ACC112 (cell line): ENCODE measurements at regions not wholly inside any gene's neighbourhood (a gene's known extent, or its start where the extent isn't known, plus 50 kb on each side); places are given as distances from the start of the nearest gene placed in this dataset.
A peak's percentile ranks its signal among the peaks of the same experiment; 100 is the strongest.

Source experiments
- H2AFZ ChIP-seq: fragments of 200-600 bp; sonication (generic); one replicate; pipeline ENCODE4 v1.6.0; 2017; ENCODE audit warnings: antibody characterized with exemption, low read length; ENCODE audit not compliant: unreplicated experiment
- H3K27ac ChIP-seq: fragments of 200-600 bp; sonication (generic); 2 replicates; pipeline ENCODE4 v1.5.1; 2014; ENCODE audit warnings: low read depth, mild to moderate bottlenecking, antibody characterized with exemption, low read length, moderate library complexity
- H3K27me3 ChIP-seq: fragments of 200-600 bp; sonication (generic); 2 replicates; pipeline ENCODE4 v1.6.1; 2014; ENCODE audit warnings: mild to moderate bottlenecking, antibody characterized with exemption, low read length, moderate library complexity, mixed read lengths; ENCODE audit not compliant: insufficient read depth
- H3K36me3 ChIP-seq: fragments of 200-600 bp; sonication (generic); 2 replicates; pipeline ENCODE4 v1.6.1; 2016; ENCODE audit warnings: mild to moderate bottlenecking, antibody characterized with exemption, low read length, moderate library complexity, mixed read lengths; ENCODE audit not compliant: insufficient read depth
- H3K4me1 ChIP-seq: fragments of 200-600 bp; sonication (generic); one replicate; pipeline ENCODE4 v1.6.1; 2016; ENCODE audit warnings: low read length, mixed read lengths; ENCODE audit not compliant: insufficient read depth, unreplicated experiment, control insufficient read depth
- H3K4me3 ChIP-seq: fragments of 200-600 bp; sonication (generic); 2 replicates; pipeline ENCODE4 v1.5.1; 2014; ENCODE audit warnings: mild to moderate bottlenecking, low read depth, low read length
- H3K79me2 ChIP-seq: fragments of 200-600 bp; sonication (generic); one replicate; pipeline ENCODE4 v1.6.0; 2016; ENCODE audit warnings: low read length; ENCODE audit not compliant: control insufficient read depth, unreplicated experiment, insufficient read depth

- H2AFZ ChIP-seq, result no peak overlapping the region
- peaks cover 41% of the 10 kb centered on the region for H3K4me1 ChIP-seq
- peaks cover 84% of the 10 kb centered on the region for H3K79me2 ChIP-seq
- peaks cover 29% of the 10 kb centered on the region for H3K36me3 ChIP-seq
- H3K27me3 ChIP-seq, result no peaks in the 10 kb centered on the region
- H3K27ac ChIP-seq, result peak overlapping the region; percentile 93
- H3K4me3 ChIP-seq, result peak overlapping the region; percentile 99
Observed at GRCh38 chrX:45771560-45772340, 571.1 kb upstream of the DIPK2B start.

- H3K36me3 ChIP-seq, result peaks cover 34% of the 10 kb centered on the region
- peaks cover 36% of the 10 kb centered on the region for H3K4me1 ChIP-seq
- no peak overlapping the region for H2AFZ ChIP-seq
- peak overlapping the region; percentile 99 for H3K4me3 ChIP-seq
- H3K27ac ChIP-seq, result peak overlapping the region; percentile 93
- peaks cover 83% of the 10 kb centered on the region for H3K79me2 ChIP-seq
- H3K27me3 ChIP-seq, result no peaks in the 10 kb centered on the region
Observed at GRCh38 chrX:45771114-45771513, 570.4 kb upstream of the DIPK2B start.

- Histone ChIP-seq H3K79me2 (peaks cover 90% of the 10 kb centered on the region), H3K4me1 (peaks cover 36% of the 10 kb centered on the region), H3K27ac (peak overlapping the region; percentile 93), H3K4me3 (peak overlapping the region; percentile 99), H3K36me3 (peaks cover 34% of the 10 kb centered on the region), H3K27me3 (no peaks in the 10 kb centered on the region), H2AFZ (no peak overlapping the region)
Observed at GRCh38 chrX:45769761-45770582, 569.3 kb upstream of the DIPK2B start.

DNA sequence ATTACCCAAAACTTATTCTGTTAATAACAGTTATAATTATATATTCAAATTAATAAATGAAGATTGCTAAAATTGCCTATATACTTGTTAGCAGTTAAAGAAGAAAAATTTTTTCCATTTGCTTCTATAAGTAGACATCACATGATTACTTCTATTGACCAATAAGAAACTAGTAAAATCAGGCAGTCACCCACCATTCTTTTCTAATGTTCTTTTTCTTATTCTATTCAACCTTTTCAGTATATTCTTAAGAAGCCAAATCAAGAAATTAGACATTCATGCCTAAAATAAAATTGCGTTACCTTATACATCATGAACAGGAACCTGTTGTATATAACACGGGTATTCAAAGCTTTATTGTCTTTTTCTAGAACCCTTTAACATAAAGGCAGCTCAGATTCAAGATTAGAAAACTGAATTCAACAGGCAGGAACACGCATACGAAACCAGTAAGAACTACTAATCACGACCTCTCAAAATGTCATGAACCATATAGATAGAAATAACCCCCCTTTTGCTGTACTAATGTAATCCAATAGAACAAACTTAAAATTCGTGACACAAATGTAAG lies 568.1 kb upstream of the DIPK2B start:
- Histone ChIP-seq H3K79me2 (peaks cover 88% of the 10 kb centered on the region), H3K27me3 (no peaks in the 10 kb centered on the region), H3K36me3 (peaks cover 36% of the 10 kb centered on the region), H3K27ac (peak overlapping the region; percentile 93), H3K4me1 (peaks cover 30% of the 10 kb centered on the region), H2AFZ (no peak overlapping the region), H3K4me3 (peak overlapping the region; percentile 99)

GRCh38 chrX:45766981-45767501 lies 566.4 kb upstream of the DIPK2B start:
- H2AFZ ChIP-seq, result no peak overlapping the region
- peaks cover 30% of the 10 kb centered on the region for H3K4me1 ChIP-seq
- peak overlapping the region; percentile 93 for H3K27ac ChIP-seq
- no peaks in the 10 kb centered on the region for H3K27me3 ChIP-seq
- peaks cover 46% of the 10 kb centered on the region for H3K36me3 ChIP-seq
- H3K4me3 ChIP-seq, result peak overlapping the region; percentile 99
- peaks cover 88% of the 10 kb centered on the region for H3K79me2 ChIP-seq

- H3K79me2 ChIP-seq, result peaks cover 86% of the 10 kb centered on the region
- H3K4me1 ChIP-seq, result peaks cover 38% of the 10 kb centered on the region
- no peak overlapping the region for H2AFZ ChIP-seq
- H3K4me3 ChIP-seq, result peak overlapping the region; percentile 99
- H3K36me3 ChIP-seq, result peaks cover 50% of the 10 kb centered on the region
- H3K27me3 ChIP-seq, result no peaks in the 10 kb centered on the region
- peak overlapping the region; percentile 93 for H3K27ac ChIP-seq
Observed at GRCh38 chrX:45765767-45766166, 565.1 kb upstream of the DIPK2B start.

GRCh38 chrX:45765281-45765680 lies 564.6 kb upstream of the DIPK2B start:
- peak overlapping the region; percentile 93 for H3K27ac ChIP-seq
- H3K36me3 ChIP-seq, result peaks cover 51% of the 10 kb centered on the region
- peaks cover 90% of the 10 kb centered on the region for H3K79me2 ChIP-seq

GRCh38 chrX:45762699-45763647 lies 562.3 kb upstream of the DIPK2B start:
- Histone ChIP-seq H3K36me3 (peaks cover 35% of the 10 kb centered on the region), H3K4me3 (peak overlapping the region; percentile 49), H2AFZ (no peak overlapping the region), H3K27me3 (no peaks in the 10 kb centered on the region), H3K79me2 (peaks cover 91% of the 10 kb centered on the region), H3K4me1 (peaks cover 64% of the 10 kb centered on the region), H3K27ac (peak overlapping the region; percentile 95)

More at GRCh38 chrX:45765281-45765680, 564.6 kb upstream of the DIPK2B start:
- Histone ChIP-seq H2AFZ (no peak overlapping the region), H3K4me3 (peak overlapping the region; percentile 99), H3K4me1 (peaks cover 43% of the 10 kb centered on the region), H3K27me3 (no peaks in the 10 kb centered on the region)

DNA sequence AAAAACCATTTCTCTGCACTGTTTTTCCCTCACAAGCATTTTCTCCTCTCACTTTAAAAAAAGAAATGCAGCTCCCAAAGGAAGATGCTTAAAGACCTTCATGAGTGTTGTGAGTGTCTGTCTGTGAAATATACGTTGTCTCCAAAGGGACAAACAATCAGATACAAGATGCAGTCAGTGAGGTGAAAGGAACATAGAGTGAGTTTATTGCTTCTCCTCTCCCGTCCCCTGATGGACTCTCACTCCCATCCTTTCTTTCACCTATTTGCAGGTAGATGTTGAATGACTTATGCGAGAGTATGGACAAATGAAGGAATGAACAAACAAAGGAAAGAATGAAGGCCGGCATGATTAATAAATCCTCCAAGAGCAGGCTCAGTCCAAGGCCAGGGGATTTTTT lies 561.2 kb upstream of the DIPK2B start:
- Histone ChIP-seq H3K27ac (peak overlapping the region; percentile 95), H2AFZ (no peak overlapping the region), H3K79me2 (peaks cover 91% of the 10 kb centered on the region), H3K36me3 (peaks cover 35% of the 10 kb centered on the region), H3K4me3 (peak overlapping the region; percentile 49; the same call in 1 of the 2 replicates), H3K27me3 (no peaks in the 10 kb centered on the region), H3K4me1 (peaks cover 75% of the 10 kb centered on the region)
